GM12864 (cell line): ENCODE measurements at regions not wholly inside any gene's neighbourhood (a gene's known extent, or its start where the extent isn't known, plus 50 kb on each side); places are given as distances from the start of the nearest gene placed in this dataset.

Source experiments
- DNase-seq: peaks from one replicate; pipeline ENCODE4 v3.0.0-alpha.2; 2011; ENCODE audit warnings: low read depth
- H3K4me3 ChIP-seq: 2 replicates; pipeline ENCODE4 v1.5.1; 2011; ENCODE audit warnings: mild to moderate bottlenecking, low read depth, low read length, control low read depth
- CTCF ChIP-seq: IDR thresholded peaks from 2 replicates; pipeline ENCODE4 v1.5.1; 2011; ENCODE audit warnings: low read depth, mild to moderate bottlenecking, moderate library complexity, low read length, control low read depth, inconsistent platforms; ENCODE audit errors: missing control alignments

GRCh38 chr9:91158286-91158685, 203.4 kb downstream of the AUH start:
- no peak overlapping the region for H3K4me3 ChIP-seq
- TF ChIP-seq CTCF: no peak
- DNase-seq: no peak

GRCh38 chr9:91158946-91159345, 202.8 kb downstream of the AUH start:
- no peak for TF ChIP-seq CTCF
- no peak overlapping the region for H3K4me3 ChIP-seq
- DNase-seq: no peak

- H3K4me3 ChIP-seq: no peak overlapping the region
- no peak for DNase-seq
These were observed 202.0 kb downstream of the AUH start for GRCh38 chr9:91159664-91160121.

GRCh38 chr9:91160181-91160580, 201.5 kb downstream of the AUH start:
- TF ChIP-seq CTCF: no peak
- no peak overlapping the region for H3K4me3 ChIP-seq
- no peak for DNase-seq

More at GRCh38 chr9:91159664-91160121, 202.0 kb downstream of the AUH start:
- no peak for TF ChIP-seq CTCF

GRCh38 chr9:91160599-91161464, 200.9 kb downstream of the AUH start:
- no peak for TF ChIP-seq CTCF
- no peak for DNase-seq
- H3K4me3 ChIP-seq: no peak overlapping the region

GRCh38 chr9:91161465-91162300, 200.0 kb downstream of the AUH start:
- DNase-seq: no peak
- H3K4me3 ChIP-seq: no peak overlapping the region
- no peak for TF ChIP-seq CTCF
